Activated CD4-positive, alpha-beta T cell treated with anti-CD3 and anti-CD28 coated beads, Interleukin-2, Interleukin-4, amounts not matched to agents 100 ng/mL and 50 ng/mL, durations not matched to agents 16 hours and 8 hours (primary cell): ENCODE measurements at regions not wholly inside any gene's neighbourhood (a gene's known extent, or its start where the extent isn't known, plus 50 kb on each side); places are given as distances from the start of the nearest gene placed in this dataset.
A peak's percentile ranks its signal among the peaks of the same experiment; 100 is the strongest.
"Not testable (repeated sequence)": the region's sequence is repeated elsewhere in the genome, so short reads cannot be mapped to it uniquely, and the experiment has no call there.

Source experiments
- DNase-seq: peaks from one replicate; pipeline ENCODE4 v3.0.0-alpha.2; 2020; ENCODE audit warnings: low spot score

DNA sequence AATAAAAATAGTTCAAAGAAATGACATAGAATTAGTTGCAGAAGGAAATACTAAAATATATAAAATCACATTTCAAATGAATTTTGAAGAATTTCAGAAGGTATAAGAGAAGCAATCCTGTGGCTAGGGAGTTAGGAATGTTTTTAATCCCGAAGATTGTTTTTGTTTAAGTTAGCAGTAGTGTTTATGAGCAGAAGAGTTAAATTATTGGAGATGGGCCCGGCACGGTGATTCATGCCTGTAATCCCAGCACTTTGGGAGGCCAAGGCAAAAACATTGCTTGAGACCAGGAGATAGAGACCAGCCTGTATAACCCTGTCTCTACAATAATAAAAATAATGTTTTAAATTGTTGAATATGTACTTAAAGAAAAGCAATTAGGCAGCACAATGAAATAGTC lies 432.5 kb downstream of the MFSD1 start:
- no peak for DNase-seq

DNA sequence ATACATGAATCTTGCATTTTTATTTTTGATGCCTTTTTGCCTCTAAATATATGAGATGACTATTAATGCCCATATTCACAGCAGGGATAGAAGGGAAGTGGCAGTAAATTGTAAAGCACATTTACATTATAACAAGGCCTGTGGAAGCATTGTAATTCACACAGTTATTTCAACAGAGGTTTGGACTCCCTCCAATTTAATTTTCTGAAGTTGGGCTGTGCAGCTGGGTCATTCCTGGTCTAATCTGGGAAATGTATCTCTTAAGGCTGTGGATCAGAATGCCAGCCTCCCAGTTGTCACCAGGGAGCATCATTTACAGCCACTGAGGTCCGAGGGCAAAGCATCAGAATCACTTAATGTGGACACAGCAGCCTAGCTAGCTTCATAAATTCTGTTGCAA lies 434.5 kb downstream of the MFSD1 start:
- DNase-seq: no peak

DNA sequence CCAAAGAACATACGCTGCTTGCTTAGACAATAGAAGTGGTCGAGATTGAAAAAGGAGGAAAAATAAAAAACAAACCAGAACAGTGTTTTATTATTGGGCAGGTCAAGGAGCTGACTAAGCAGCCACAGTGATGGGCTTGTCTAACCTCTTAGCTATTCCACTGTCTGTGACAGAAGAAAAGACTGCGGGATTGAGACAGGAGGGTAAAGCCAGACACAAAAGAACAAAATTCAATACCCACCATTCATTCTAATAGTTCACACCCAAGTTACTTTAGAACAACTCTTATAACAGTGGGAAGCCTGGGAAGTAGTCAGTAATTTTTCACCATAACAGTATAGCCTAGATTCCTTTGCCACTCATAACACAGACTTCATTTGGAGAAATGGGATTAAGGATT lies 435.4 kb downstream of the MFSD1 start:
- no peak for DNase-seq

DNA sequence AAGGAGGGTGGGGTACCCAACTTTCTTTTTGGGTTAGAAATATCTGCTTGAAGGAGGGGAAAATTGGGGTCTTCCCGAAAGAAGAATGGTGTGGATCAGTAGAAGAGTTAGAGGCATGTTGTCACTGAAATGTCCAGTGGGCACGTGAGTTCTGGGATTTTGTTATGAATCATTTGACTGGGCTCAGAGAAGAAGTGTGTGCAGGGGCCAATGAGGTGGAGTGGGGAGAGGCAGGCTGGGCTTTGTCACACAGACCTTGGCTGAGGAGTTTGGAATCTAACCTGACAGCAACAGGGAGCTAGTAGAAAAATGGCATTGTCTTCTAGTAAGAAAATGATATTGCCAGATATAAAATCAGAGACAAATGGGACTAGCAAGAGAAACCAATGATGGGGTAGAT lies 436.8 kb downstream of the MFSD1 start:
- DNase-seq: no peak

DNA sequence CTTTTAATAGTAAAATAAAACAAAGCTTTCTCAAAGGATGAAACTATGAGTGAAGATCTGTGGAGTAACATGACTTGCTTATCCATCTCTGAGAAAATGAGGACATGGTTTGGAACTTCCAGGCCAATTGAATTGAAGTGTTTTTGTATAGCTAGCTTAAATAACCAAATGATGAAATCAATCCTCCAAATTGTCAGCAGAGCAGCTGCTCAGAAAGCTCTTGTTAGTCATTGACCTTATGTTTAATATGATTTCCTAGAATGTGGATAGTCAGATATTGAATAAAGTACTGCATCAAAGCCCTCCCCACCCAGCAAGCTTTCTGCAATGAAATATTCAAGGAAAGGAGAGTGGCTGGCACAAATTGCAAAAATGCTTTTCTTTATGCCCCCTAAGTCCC lies 437.2 kb downstream of the MFSD1 start:
- DNase-seq: no peak

DNA sequence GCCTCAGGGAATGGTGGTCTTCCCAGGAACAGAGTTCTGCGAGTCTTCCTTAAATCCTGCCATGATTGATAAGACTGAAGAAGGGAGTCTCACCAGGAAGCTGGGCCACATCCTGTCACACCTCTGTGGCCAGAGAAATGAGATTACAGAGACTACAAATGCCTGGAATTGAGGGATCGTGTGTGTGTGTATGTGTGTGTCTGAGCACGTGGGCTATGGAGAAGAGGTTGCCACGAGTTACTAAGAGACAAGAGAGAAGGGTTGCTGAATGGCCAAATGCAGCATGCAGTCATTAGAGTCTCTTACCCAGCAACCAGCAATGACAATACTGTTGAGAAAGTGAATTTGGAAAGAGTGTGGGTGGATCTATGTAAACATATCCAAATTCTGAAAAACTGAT lies 443.1 kb downstream of the MFSD1 start:
- DNase-seq: no peak

DNA sequence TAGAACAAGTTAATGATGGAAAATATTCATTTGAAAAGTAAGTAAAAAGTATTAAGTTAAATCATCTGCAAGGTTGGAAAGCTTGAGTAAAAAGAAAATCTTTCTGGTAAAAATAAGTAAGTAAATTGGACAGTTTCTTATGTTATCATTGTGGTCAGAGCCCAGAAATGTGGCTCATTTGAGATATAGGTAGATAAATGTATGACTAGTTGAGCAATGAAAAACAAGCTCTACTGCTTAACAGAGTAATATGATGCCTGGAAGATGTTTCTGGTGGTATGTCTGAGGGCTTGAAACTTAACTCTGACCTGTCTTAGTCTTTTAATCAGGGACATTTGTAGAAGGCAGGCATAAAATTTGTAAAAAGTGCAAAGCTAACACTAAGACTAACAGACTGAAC lies 444.0 kb downstream of the MFSD1 start:
- no peak for DNase-seq

DNA sequence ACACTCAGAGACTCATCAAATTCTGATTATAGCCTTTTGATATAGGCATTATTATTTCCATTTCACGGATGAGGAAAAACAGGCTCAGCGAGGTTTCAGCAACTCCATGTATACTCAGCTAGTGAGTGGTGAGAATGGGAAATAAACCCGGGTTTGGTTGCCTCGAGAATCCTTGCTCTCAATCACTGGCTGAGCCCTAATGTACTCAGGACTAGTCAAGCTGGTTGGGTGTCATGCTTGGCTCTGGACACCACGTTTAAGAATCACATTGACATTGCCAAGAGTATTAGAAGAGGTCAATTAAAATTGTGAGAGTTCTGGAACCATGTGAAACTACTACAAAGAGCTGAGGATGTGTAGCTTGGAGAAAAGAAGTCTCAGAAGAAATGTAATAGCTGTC lies 444.5 kb downstream of the MFSD1 start:
- no peak for DNase-seq

DNA sequence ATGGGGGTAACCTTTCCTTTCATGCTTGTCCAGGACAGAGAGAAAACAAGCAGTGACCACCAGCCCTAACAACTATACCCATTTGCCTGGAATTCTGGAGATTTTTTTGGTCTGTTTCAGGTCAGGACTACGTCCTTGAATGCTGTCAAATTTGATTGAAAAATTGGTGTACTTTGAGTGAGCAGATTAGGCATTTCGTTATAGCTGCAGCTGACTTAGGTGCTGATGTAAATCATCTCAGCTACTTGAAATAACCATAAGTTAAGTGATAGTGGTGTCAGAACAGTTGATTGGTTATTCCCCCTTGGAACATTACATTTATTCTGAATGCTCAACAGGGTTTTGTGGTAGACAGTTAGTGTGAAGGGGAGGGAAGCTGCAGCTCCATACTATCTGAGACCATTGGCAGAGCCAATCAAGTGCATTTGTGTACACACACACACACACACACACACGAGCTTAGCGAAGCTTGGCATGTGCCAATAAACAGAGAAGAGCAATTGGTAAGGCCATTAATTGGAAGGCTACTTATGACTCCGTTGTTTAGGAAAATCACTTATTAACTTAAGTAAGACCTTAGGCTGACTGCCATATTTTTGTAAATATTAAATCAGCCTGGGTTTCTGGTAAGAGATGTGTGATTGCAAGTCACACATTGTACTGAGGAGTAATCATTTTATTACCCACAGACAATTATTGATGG lies 447.8 kb downstream of the MFSD1 start:
- no peak for DNase-seq

DNA sequence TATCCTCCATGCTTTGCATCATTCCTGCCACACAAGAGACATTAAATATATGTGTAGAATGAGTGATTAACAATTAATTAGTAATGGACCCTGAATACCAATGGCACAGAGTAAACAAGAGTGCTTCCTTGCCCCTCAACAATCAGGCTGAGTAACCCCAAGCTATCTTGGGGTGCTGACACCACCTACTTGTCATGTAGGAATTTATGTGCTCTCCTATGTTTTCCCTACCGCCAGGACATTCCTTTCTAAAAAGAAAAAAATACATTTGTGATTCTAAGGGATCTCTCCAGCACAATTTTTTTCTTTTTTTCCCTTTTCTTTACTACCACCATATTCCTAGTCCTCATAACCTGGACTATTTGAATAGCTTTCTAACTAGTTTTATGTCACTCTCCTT lies 449.1 kb downstream of the MFSD1 start:
- DNase-seq: no peak

DNA sequence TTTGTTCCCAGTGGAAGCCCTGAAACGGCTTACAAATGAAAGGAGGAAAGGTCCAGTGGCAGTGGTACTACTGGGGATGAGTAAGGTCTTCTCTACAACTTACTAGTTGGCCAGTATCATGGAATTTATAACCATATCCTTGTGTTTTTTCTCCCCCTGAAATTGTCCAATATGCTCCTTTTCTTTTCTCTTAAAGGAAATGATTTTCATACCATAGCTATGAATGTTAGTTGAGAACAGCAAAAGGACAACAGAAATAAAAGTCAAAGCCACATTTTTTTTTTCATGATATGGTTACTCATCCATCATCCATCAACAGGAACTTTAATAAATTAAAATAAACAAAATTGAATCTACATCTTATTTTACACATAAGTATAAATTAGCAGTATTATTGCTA lies 450.4 kb downstream of the MFSD1 start:
- DNase-seq: no peak

DNA sequence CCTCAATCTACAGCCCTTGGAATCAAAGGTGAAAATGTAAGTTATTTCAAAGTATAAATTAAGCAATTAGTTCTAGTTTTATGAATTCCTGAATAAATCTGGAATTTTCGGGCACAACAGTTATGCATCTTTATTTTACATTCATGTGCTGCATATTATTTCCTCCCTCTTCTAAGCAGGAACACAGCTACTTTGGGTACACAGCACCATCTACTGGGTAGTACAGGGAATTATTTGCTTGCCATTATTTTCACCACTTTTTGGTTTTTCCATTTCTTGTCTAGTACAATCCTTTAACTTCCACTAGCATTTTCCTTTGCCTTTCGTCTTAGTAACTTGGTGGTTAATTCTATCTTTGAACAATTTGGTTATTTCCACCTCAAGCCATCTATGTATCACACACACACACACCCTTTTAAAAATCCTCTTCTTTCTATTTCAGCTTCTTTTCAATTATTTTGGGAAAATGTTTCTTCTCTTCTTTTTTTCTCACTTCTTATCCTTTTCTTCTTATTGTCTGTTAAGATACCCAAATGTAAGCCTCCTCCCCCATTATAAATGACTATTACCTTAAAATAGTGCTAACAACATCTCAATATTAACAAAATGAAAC lies 451.0 kb downstream of the MFSD1 start:
- peak; percentile 10 for DNase-seq

DNA sequence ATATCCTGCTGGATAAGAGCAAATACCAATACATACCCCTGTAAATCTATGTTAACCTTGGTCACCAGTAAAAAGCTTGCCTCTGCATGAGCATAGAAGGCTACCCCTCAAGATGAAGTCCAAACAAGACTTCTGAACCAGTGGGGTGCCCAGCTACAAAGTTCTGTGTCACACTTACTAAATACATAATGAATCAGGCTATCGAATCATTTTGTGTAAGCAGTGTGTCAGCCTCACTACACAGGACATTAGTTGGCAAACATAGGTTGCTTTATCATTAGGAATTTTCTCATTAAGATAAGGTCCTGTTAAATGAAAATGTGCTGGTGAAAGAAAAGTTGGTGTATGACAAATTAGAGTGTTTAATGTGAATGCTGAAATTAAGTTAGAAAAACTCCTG lies 452.0 kb downstream of the MFSD1 start:
- no peak for DNase-seq

DNA sequence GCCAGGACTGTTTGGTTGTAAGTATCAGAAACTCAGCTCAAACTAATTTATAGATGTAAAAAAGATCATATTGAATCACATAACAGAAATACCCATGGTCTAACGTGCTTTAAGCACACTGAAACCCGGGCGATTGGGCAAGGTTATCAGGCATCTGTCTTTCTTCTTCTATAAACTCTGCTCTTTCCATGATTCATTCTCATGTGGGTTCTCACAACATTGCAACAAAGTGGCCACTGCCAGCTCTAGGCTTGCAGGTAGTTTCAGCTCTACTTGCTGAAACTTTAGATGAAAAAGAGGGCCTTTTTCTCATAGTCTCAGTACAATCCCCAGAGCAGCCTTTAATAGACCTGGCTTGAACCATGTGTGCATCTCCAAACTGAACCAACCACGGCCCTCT lies 456.1 kb downstream of the MFSD1 start:
- no peak for DNase-seq

DNA sequence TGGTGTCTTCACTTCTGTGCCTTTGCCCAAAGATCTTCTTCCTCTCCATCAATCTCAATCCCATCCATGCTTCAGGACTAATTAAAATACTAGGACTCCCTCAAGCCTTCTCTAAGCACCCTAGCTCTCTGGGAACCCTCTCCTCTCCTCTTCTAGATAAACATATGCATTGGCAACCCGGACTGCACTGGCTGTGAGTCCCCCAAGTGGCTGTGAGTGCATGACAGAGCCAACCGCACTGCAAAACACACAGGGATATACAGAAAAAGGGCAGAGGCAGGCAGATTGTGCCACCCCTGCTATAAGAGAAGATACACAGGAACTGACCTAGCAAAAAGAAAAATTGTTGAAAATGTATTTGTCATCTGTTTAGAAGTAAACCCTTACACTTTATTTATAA lies 457.1 kb downstream of the MFSD1 start:
- DNase-seq: no peak

DNA sequence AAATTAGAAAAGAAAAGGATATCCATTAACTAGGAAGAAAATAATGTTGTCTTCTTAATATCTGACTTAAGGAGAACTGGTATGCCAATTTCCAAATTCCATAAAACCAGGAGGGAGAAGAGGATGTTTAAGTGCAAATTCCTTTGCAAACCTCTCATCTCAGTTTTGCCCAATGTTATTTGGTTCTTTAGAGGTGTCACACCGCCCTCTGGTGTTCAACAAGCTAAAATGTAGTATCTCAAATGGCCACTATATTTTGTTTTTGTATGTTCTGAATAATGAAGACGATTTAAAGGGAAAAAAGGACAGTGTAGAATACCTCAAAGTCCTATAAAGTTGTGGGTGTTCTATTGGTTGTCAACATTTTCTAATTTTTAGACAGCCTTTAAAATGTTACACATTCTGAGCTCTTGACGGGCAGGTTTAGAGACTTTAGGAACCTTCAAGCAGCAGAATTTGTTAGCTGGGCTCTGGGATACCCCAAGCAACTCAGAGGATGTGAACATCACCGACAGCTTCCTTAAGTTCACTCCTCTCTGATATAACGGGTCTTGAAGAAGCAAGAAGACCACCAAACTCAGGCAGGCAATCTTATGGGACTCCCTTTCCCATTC lies 458.3 kb downstream of the MFSD1 start:
- DNase-seq: peak; percentile 44

DNA sequence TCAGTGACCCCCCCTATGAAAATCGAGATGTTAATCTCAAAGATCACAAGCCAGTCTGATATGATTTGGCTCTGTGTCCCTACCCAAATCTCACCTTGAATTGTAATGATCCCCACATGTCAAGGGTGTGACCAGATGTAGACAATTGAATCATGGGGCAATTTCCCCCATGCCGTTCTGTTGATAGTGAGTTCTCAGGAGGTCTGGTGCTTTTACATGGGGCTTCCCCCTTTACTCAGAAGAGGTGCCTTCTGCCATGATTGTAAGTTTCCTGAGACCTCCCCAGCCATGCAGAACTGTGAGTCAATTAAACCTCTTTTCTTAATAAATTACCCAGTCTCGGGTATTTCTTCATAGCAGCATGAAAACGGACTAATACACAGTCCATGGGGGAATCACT lies 459.5 kb downstream of the MFSD1 start:
- not testable (repeated sequence) for DNase-seq

DNA sequence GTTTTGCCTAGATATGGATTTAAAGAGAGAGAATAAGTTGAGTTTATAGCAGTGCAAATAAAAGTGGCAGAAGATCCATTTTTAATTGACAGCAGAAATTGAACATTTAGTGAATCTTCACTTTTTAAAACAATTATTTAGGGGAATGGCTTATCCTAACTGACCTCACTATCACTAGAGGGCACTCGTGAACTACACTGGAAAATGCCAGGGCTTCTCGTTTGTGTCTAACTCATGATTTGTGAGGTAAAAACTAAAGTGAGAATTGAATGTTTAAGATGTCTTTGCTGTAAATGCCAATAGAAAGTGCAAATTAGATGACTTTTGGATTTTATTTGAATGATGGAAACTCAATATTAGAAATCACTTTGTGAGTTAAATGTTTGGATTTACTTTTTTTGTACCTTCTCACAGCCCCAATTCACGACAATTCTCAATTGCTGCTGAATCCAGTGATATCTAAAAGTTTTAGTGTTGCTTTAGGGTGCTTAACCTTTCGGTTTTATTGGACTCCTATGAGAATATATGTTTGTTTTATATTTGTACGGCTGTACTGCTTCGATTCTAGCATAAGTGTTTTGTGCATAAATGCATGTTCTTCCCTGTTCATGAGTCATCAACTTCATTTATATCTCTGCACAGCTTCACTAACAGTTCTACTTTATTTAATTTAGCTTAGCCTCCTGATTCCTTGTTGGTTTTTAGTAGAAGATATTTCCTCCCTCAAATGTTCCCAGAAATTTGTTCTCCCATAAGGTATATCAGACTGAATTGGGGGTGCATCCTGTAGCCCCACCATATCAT lies 462.1 kb downstream of the MFSD1 start:
- DNase-seq: peak; percentile 39

DNA sequence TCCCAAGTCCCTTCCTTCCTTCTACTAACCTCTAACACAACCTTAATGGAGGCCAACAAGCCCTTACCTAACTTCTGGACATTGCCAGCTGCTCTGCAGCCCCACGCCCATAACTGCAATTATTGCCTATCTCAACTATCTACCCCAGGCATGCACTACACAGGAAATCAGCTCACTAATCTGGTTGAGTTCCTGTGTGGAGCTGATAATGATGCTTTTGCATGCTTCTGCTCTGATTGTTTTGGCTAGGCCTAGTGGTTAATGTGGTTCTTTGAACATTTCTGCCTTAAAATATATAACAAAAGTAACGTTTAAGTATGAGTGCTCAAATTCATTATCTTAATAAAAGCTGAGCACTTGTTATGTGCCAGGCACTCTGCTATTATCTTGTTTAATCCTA lies 463.9 kb downstream of the MFSD1 start:
- DNase-seq: no peak

DNA sequence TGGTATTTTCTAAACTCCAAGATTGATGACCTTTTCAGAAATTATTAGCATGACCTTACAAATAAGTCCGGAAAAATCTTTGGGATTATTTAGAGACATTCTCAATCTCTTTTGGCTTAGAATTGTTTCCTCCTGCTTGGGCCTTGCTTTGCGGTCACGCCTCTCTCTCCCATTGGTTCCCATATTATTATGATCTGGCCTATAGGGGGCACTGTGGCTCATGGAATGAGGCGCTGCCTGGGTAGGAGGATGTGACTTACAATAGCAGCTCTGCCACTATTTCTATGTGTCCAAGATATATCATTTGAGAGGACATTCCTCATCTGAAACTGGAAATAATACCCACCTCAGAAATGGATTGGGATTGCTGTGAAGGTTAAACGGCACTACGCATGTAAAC lies 464.9 kb downstream of the MFSD1 start:
- peak; percentile 41 for DNase-seq

DNA sequence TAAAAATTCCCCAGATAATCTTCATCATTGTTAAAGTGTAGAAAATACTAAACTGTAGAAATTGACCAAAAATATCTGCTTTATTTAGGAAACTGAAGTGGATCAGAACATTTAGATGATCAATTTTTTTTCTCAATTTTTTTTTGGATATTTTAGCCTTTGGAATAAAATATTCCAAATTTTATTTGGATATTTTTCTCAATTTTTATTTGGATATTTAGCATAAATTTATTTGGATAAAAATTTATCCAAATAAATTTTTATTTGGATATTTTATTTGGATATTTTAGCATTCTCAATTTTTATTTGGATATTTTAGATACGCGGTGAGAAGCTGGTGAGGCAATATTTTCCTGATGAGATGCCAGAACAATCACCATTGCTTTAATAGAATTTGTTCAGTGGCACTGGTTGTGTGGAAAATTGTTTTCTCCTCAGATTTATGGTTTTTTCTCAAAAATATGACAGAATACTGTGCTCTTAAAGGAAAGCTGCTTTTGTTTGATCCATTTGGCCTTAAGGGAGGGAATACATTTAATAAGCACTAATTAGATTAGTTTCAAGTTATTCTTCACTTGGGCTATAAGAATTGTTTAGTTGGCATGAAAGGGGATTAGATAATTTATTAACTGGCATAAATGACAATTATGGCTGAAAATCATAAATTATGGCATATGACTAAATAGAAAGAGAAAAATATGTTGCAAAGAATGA lies 470.1 kb downstream of the MFSD1 start:
- no peak for DNase-seq

DNA sequence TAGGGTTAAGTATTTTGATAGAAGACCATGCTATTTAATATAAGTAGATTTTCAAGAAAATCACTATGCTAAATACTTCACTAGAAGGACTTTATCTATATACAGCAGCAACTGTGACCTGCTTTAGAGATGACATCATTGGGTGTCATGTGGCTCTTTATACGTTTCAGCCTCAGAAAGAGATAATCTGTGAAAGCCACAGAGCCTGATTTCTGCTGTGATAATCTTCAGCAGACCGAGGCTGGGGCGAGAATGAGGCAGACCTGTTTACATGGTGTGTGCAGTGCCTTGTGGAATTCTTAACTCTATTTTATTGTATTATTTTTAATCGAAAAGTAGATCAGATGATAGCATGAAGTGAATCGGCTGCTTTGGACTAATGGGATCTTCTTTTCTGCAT lies 471.2 kb downstream of the MFSD1 start:
- DNase-seq: no peak
